CD8-positive, alpha-beta memory T cell (primary cell): ENCODE measurements at regions not wholly inside any gene's neighbourhood (a gene's known extent, or its start where the extent isn't known, plus 50 kb on each side); places are given as distances from the start of the nearest gene placed in this dataset.

ENCODE experiments used
- CTCF ChIA-PET: fragments of 350-600 bp; sonication (Branson Sonifier 250); formaldehyde crosslinking; loops from one replicate; lab custom pipeline; 2021; ENCODE audit warnings: antibody characterized with exemption; lab: Charles Lee
- POLR2A ChIA-PET: fragments of 350-600 bp; sonication (Branson Sonifier 250); formaldehyde crosslinking; loops from one replicate; lab custom pipeline; 2021; ENCODE audit warnings: antibody characterized with exemption; lab: Charles Lee
- DNase-seq, 5 donors: peaks; one replicate each; pipeline versions ENCODE4 v3.0.0 to v3.0.0-alpha.2; 2020 to 2022; ENCODE audit warnings: mixed read lengths in 1 of 5
- H3K27ac ChIP-seq: one replicate; pipeline ENCODE4 v1.7.0; 2013; ENCODE audit warnings: low read depth, mild to moderate bottlenecking, low read length, moderate library complexity
- H3K27me3 ChIP-seq: 2 replicates; pipeline ENCODE4 v1.7.0; 2013; ENCODE audit warnings: low read length, mild to moderate bottlenecking; ENCODE audit not compliant: insufficient read depth, poor library complexity, severe bottlenecking
- H3K36me3 ChIP-seq: 2 replicates; pipeline ENCODE4 v1.7.0; 2013; ENCODE audit warnings: mild to moderate bottlenecking, low read length, moderate library complexity; ENCODE audit not compliant: insufficient read depth
- H3K4me1 ChIP-seq: 2 replicates; pipeline ENCODE4 v1.7.0; 2013; ENCODE audit warnings: mild to moderate bottlenecking, low read length, moderate library complexity; ENCODE audit not compliant: insufficient read depth
- H3K4me3 ChIP-seq: 2 replicates; pipeline ENCODE4 v1.7.0; 2013; ENCODE audit warnings: mild to moderate bottlenecking, low read length
- H3K9me3 ChIP-seq: 2 replicates; pipeline ENCODE4 v1.7.0; 2013; ENCODE audit warnings: mild to moderate bottlenecking, low read length
- H3K27ac Mint-ChIP-seq, 8 donors: one replicate each; pipeline ENCODE4 v1.8.0; 2020 to 2021; ENCODE audit warnings: mixed read lengths in 8 of 8, mild to moderate bottlenecking in 6 of 8, inconsistent platforms in 3 of 8, moderate library complexity in 3 of 8
- H3K27me3 Mint-ChIP-seq, 2 donors: one replicate each; pipeline ENCODE4 v1.8.0; 2020 to 2021; ENCODE audit warnings: mixed read lengths in 2 of 2, mild to moderate bottlenecking in 1 of 2, moderate library complexity in 1 of 2
- H3K36me3 Mint-ChIP-seq, 3 donors: one replicate each; pipeline ENCODE4 v1.8.0; 2020 to 2021; ENCODE audit warnings: mixed read lengths in 3 of 3, inconsistent platforms in 1 of 3, mild to moderate bottlenecking in 1 of 3
- H3K4me1 Mint-ChIP-seq, 3 donors: one replicate each; pipeline ENCODE4 v1.8.0; 2020 to 2021; ENCODE audit warnings: mixed read lengths in 3 of 3, inconsistent platforms in 1 of 3, mild to moderate bottlenecking in 1 of 3
- H3K4me3 Mint-ChIP-seq, 7 donors: one replicate each; pipeline ENCODE4 v1.8.0; 2020 to 2021; ENCODE audit warnings: mixed read lengths in 7 of 7, mild to moderate bottlenecking in 6 of 7, moderate library complexity in 4 of 7, inconsistent platforms in 2 of 7
- H3K9me3 Mint-ChIP-seq, 5 donors: one replicate each; pipeline ENCODE4 v1.8.0; 2020 to 2022; ENCODE audit warnings: mixed read lengths in 5 of 5, mild to moderate bottlenecking in 3 of 5, moderate library complexity in 2 of 5, inconsistent platforms in 1 of 5

DNA sequence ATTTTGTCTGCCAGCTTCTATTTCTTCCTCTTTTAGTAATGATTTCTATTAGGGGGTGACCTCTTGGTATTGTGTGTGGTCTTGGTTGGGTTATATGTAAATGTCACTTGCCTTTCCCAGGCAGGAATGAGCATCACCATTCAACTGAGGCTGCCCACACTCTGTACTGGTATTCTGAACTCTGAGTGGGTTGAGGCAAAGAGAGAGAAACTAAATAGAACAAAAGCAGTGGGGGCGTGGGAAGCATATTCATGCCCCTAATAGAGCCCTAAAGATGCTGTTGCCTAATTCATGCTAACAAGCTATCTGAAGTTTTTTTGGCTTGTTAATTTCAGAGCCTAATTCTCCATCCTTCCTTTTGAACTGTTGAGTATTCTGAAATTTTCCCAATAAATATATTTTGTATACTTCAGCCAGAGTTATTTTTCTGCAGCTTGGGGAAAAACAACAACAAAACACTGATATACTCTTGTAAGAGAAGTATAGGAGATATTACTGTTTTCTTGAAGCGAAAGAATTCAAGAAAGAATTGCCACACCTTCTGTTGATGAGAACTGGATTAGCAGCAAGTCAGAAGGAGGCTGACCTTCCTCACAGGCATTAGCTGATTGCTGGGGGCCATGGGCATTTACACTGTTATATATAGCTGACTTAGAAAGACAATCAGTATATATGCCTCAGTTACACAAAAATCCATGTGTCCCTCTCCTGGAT, 315.8 kb upstream of the KLF12 start:
- no peak overlapping the region for H3K27ac Mint-ChIP-seq
- Histone ChIP-seq H3K27ac (no peak overlapping the region), H3K9me3 (no peaks in the 10 kb centered on the region), H3K4me1 (no peaks in the 10 kb centered on the region), H3K36me3 (no peaks in the 10 kb centered on the region), H3K27me3 (no peaks in the 10 kb centered on the region), H3K4me3 (no peak overlapping the region)
- ChIA-PET CTCF (no interaction called here), POLR2A (no interaction called here)
- no peak overlapping the region for H3K4me3 Mint-ChIP-seq
- no peaks in the 10 kb centered on the region for H3K4me1 Mint-ChIP-seq
- H3K27me3 Mint-ChIP-seq, result peaks cover 4 to 16% of the 10 kb centered on the region in 2 donors
- DNase-seq, result no peak
- H3K9me3 Mint-ChIP-seq, result peaks cover 0 to 3% (median 3%) of the 10 kb centered on the region in 5 donors
- peaks cover 0 to 14% (median 2%) of the 10 kb centered on the region in 3 donors for H3K36me3 Mint-ChIP-seq

DNA sequence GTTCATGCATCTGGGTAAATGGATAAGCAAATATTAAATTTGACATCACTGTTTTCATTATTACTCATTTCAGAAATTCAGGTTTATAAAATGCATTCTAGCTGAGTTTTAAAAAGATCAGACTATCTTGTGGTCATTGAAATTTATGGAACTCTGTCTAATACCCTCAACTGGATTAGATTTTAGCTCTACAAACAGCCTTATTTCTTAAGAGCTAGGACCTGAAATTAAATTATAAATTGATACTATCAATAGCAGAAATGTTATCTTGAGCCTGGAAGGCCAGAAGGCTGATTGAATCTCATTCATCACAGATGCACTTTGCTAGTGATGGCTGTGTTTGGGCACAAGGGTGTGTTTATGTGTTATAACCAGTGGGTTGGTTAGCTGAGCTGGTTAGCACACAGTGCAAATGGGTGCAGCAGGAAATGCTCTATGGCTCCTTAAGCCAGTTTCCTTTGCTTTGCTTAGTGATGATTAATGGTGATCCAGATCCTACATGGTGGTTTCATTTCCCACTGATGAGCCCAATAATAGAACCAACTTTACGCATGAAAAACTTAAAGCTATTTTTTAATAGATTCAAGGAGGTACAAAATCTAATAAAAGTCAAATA, 310.8 kb upstream of the KLF12 start:
- Mint-ChIP-seq H3K4me3 (no peak overlapping the region), H3K36me3 (peaks cover 0 to 28% (median 2%) of the 10 kb centered on the region in 3 donors), H3K9me3 (peaks cover 4 to 15% (median 9%) of the 10 kb centered on the region in 5 donors), H3K27ac (no peak overlapping the region), H3K4me1 (no peaks in the 10 kb centered on the region), H3K27me3 (peaks cover 0 to 6% of the 10 kb centered on the region in 2 donors)
- DNase-seq, result no peak
- ChIA-PET CTCF (interaction anchor here (1.0 kb wide), 1 partner anchor 47 kb away, joined by 3 read pairs; no protein-coding TSS in a partner anchor), POLR2A (no interaction called here)
- H3K27ac ChIP-seq, result no peak overlapping the region
- no peaks in the 10 kb centered on the region for H3K9me3 ChIP-seq
- no peaks in the 10 kb centered on the region for H3K27me3 ChIP-seq
- no peak overlapping the region for H3K4me3 ChIP-seq
- no peaks in the 10 kb centered on the region for H3K36me3 ChIP-seq
- H3K4me1 ChIP-seq, result no peaks in the 10 kb centered on the region

DNA sequence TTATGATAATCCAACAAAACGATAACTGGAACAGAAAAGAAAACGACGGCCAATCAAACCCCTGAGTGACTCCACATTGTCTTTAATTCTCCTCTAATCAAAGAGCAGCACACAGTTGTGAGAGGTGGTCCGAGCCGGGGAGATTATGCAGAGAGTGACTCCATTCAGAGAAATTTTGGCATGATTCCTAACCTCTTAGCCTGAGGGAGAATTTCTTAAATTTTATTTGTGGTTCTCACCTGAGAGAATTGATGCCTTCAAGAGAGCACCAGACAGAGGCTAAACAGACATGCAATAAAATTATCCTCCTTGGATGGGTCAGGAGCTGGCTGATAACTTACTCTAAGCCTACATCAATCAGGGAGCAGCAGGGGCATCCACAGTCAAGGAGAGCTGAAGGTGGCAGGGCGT, 310.0 kb upstream of the KLF12 start:
- Mint-ChIP-seq H3K9me3 (peaks cover 4 to 15% (median 8%) of the 10 kb centered on the region in 5 donors), H3K36me3 (peaks cover 0 to 23% (median 0%) of the 10 kb centered on the region in 3 donors), H3K4me3 (no peak overlapping the region), H3K27me3 (peaks cover 0 to 6% of the 10 kb centered on the region in 2 donors), H3K27ac (no peak overlapping the region), H3K4me1 (no peaks in the 10 kb centered on the region)
- Histone ChIP-seq H3K4me3 (no peak overlapping the region), H3K9me3 (no peaks in the 10 kb centered on the region), H3K27ac (no peak overlapping the region), H3K27me3 (no peaks in the 10 kb centered on the region), H3K36me3 (no peaks in the 10 kb centered on the region), H3K4me1 (no peaks in the 10 kb centered on the region)
- DNase-seq, result no peak
- CTCF ChIA-PET, result no interaction called here
- POLR2A ChIA-PET, result no interaction called here

DNA sequence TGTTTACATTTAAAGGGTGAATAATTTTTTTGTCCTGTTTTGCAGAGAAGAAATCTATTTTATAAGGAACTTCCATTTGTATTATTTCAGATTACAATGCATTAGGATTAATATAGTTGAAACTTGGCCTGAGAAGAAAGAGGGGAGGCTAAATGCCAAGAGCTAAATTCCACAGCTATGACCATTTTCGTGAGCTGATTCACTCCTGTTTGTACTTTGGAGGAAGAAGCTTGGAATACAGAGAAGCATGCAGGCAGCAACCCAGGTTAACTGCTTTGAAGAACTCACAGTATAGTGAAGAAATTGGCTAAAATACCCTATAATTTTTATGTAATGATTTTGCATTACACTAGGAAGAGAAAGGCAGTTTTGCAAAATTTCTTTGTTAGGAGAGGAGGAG, 309.4 kb upstream of the KLF12 start:
- no peak overlapping the region for H3K4me3 Mint-ChIP-seq
- ChIA-PET CTCF (no interaction called here), POLR2A (no interaction called here)

DNA sequence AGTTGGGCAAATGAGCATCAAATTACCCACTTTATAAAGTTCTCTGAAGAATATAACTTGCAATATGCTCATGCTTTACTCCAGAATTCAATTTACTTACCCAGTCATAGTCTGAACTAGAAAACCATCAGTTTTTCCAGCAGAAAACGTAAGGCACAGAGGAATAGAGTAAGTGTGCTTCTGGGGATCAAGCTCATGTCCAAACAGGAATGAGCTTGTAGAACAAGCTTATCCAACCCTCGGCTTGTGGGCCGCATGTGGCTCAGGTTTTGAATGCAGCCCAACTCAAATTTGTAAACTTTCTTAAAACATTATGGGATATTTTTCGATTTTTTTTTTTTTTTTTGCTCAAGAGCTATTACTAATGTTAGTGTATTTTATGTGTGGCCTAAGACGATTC, 308.5 kb upstream of the KLF12 start:
- H3K27me3 Mint-ChIP-seq, result peaks cover 0 to 2% of the 10 kb centered on the region in 2 donors
- DNase-seq, result no peak
- ChIA-PET CTCF (no interaction called here), POLR2A (no interaction called here)
- Histone ChIP-seq H3K27me3 (no peaks in the 10 kb centered on the region), H3K36me3 (no peaks in the 10 kb centered on the region), H3K27ac (no peak overlapping the region), H3K4me1 (no peaks in the 10 kb centered on the region), H3K4me3 (no peak overlapping the region), H3K9me3 (no peaks in the 10 kb centered on the region)
- no peak overlapping the region for H3K27ac Mint-ChIP-seq
- no peak overlapping the region for H3K4me3 Mint-ChIP-seq
- H3K4me1 Mint-ChIP-seq, result no peaks in the 10 kb centered on the region
- peaks cover 4 to 15% (median 7%) of the 10 kb centered on the region in 5 donors for H3K9me3 Mint-ChIP-seq
- peaks cover 0 to 20% (median 0%) of the 10 kb centered on the region in 3 donors for H3K36me3 Mint-ChIP-seq

More for the DNA sequence above, 309.4 kb upstream of the KLF12 start:
- H3K27ac Mint-ChIP-seq, result no peak overlapping the region
- Histone ChIP-seq H3K4me3 (no peak overlapping the region), H3K36me3 (no peaks in the 10 kb centered on the region), H3K4me1 (no peaks in the 10 kb centered on the region), H3K27ac (no peak overlapping the region), H3K27me3 (no peaks in the 10 kb centered on the region), H3K9me3 (no peaks in the 10 kb centered on the region)
- peaks cover 0 to 20% (median 0%) of the 10 kb centered on the region in 3 donors for H3K36me3 Mint-ChIP-seq
- H3K27me3 Mint-ChIP-seq, result peaks cover 0 to 4% of the 10 kb centered on the region in 2 donors
- DNase-seq, result no peak
- H3K4me1 Mint-ChIP-seq, result no peaks in the 10 kb centered on the region
- H3K9me3 Mint-ChIP-seq, result peaks cover 4 to 15% (median 7%) of the 10 kb centered on the region in 5 donors

DNA sequence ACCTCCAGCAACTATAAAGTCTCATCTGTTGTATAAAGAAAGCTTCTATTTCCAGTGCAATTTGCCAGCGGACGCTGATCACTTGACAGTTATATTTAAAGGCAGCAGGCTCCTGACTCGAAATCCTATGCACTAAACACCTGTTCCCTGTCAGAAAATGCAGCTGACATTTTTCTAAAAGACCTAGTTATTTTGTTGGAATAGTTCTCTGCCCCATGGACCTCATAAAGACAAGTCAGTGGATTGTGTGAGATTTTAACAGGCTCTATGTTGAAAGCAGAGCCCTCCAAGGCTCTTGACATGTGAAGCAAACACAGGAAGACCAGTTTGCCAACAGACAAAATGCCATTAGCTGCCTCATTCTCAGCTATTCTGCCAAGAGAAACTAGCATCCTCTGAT, 304.7 kb upstream of the KLF12 start:
- Mint-ChIP-seq H3K9me3 (peaks cover 4 to 15% (median 7%) of the 10 kb centered on the region in 5 donors), H3K4me3 (no peak overlapping the region), H3K36me3 (peaks cover 0 to 20% (median 0%) of the 10 kb centered on the region in 3 donors), H3K27me3 (peaks cover 0 to 4% of the 10 kb centered on the region in 2 donors), H3K27ac (no peak overlapping the region), H3K4me1 (no peaks in the 10 kb centered on the region)
- ChIA-PET CTCF (no interaction called here), POLR2A (no interaction called here)
- Histone ChIP-seq H3K27ac (no peak overlapping the region), H3K36me3 (no peaks in the 10 kb centered on the region), H3K9me3 (no peaks in the 10 kb centered on the region), H3K27me3 (no peaks in the 10 kb centered on the region), H3K4me3 (no peak overlapping the region), H3K4me1 (no peaks in the 10 kb centered on the region)
- DNase-seq, result no peak

DNA sequence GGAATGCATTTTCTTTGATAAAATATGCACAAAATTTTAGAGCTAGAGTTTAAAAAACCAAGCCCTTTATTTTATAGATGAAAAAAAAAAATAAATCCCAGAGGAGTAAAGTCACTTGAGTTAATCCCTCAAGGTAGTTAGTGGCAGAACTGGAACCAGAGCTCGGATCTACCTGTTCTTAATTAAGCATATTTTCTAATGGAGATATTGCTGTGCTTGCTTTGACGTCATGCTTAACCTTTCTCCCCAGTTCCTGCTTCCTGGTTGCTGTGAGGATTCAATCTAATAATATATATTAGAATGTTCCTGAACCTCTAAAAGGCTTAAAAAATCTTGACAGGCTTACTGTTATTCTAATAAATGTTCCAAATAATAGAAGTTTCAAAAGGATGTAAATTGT, 300.6 kb upstream of the KLF12 start:
- no peak for DNase-seq
- no peaks in the 10 kb centered on the region for H3K27me3 ChIP-seq
- no peak overlapping the region for H3K27ac Mint-ChIP-seq
- H3K27me3 Mint-ChIP-seq, result peaks cover 0 to 4% of the 10 kb centered on the region in 2 donors
- no peaks in the 10 kb centered on the region for H3K36me3 ChIP-seq
- H3K27ac ChIP-seq, result no peak overlapping the region
- H3K9me3 ChIP-seq, result no peaks in the 10 kb centered on the region
- H3K4me1 Mint-ChIP-seq, result no peaks in the 10 kb centered on the region
- H3K9me3 Mint-ChIP-seq, result peaks cover 0 to 3% (median 0%) of the 10 kb centered on the region in 5 donors
- H3K36me3 Mint-ChIP-seq, result no peaks in the 10 kb centered on the region
- POLR2A ChIA-PET, result no interaction called here
- no peak overlapping the region for H3K4me3 Mint-ChIP-seq
- CTCF ChIA-PET, result no interaction called here
- H3K4me3 ChIP-seq, result no peak overlapping the region
- H3K4me1 ChIP-seq, result no peaks in the 10 kb centered on the region

DNA sequence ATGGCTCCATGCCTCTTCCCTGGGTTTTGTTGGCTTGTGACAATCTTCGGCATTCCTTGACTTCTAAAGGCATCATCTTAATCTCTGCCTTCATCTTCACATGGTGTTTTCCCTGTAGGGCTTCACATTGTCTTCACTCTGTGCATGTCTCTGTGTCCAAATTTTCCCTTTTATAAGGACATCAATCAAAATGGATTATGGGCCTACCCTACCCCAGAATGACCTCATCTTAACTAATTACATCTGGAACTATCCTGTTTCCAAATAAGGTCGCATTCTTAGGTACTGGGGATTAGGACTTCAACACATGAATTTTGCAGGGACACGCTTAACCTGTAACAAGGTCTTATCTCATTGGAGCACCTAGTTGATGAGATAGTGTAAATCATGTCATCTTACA, 290.3 kb upstream of the KLF12 start:
- ChIA-PET POLR2A (no interaction called here), CTCF (no interaction called here)

More for the DNA sequence above, 290.3 kb upstream of the KLF12 start:
- peaks cover 0 to 14% (median 2%) of the 10 kb centered on the region in 3 donors for H3K36me3 Mint-ChIP-seq
- Histone ChIP-seq H3K4me1 (no peaks in the 10 kb centered on the region), H3K27ac (no peak overlapping the region), H3K9me3 (no peaks in the 10 kb centered on the region), H3K4me3 (no peak overlapping the region), H3K27me3 (no peaks in the 10 kb centered on the region), H3K36me3 (no peaks in the 10 kb centered on the region)
- no peaks in the 10 kb centered on the region for H3K4me1 Mint-ChIP-seq
- DNase-seq, result no peak
- no peak overlapping the region for H3K4me3 Mint-ChIP-seq
- peaks cover 0 to 2% (median 0%) of the 10 kb centered on the region in 5 donors for H3K9me3 Mint-ChIP-seq
- H3K27ac Mint-ChIP-seq, result no peak overlapping the region
- peaks cover 3 to 4% of the 10 kb centered on the region in 2 donors for H3K27me3 Mint-ChIP-seq
